GM18505 (cell line): ENCODE measurements at regions not wholly inside any gene's neighbourhood (a gene's known extent, or its start where the extent isn't known, plus 50 kb on each side); places are given as distances from the start of the nearest gene placed in this dataset.
"Not testable (repeated sequence)": the region's sequence is repeated elsewhere in the genome, so short reads cannot be mapped to it uniquely, and the experiment has no call there.

Experiments used
- ATAC-seq: cut with Tn5 transposase; IDR thresholded peaks from one replicate; pipeline ENCODE4 v1.9.1; 2021; ENCODE audit not compliant: unreplicated experiment
- POLR2A ChIP-seq: IDR thresholded peaks from 4 replicates; pipeline ENCODE4 v1.6.1; 2011; ENCODE audit warnings: borderline replicate concordance; ENCODE audit not compliant: insufficient read depth, insufficient read length; ENCODE audit errors: extremely low read depth

DNA sequence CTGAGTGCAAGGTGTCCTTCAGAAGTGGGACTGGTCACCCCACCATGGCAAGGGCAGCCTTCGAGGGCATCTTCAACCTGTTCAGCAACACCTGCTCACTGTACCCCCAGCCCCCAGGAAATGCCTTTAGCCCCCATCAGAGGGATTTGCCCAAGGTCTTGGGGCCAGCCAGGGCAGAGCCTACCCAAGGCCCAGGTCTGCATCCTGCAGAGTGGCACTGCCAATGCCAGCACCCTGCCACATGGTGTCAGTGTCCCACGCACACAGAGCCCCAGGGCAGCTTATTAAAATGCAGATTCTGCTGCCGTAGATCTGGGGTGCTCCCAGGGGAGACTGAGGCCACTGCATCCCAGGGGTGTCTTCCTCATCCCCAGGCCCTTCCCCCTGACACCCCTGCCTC lies 106.2 kb upstream of the KCTD7 start:
- no peak for ATAC-seq
- no peak for TF ChIP-seq POLR2A

DNA sequence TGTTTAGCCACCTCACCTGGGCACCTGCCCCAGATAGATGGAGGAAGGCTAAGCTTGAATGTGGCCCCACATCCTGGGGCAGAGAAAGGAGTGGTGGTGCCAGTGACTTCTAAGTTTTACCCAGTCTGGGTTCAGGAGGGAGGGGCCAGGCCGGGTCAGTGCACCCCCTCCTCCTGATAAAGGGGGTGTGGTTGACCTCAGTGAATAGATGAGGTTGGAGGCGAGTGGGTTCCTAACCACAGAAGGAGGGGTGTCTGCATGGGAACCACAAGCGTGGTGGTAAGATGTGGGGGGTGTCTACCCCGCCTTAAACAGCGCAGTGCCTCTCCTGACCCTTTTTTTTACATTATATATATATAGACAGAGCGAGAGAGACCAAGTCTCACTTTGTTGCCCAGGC lies 105.3 kb upstream of the KCTD7 start:
- ATAC-seq, result no peak
- TF ChIP-seq POLR2A, result no peak

DNA sequence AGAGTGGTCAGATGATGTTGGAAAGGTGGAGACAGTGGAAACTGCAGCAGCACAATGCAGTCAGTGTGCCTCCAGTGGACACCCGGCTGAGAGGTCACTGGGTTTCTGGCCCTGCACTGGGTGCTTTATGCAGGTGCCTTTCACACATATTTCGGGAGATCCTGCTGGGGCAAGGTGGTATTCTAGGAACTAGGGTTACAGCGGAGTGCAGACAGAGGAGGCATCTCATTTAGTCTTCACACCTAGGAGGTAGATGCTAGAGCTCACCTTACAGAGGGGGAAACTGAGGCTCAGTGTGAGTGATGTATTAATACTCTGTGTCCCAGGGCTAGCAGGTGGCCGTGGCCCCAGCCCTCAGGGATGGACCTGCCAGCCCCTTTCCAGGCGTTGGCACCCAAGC lies 103.9 kb upstream of the KCTD7 start:
- ATAC-seq, result no peak
- no peak for TF ChIP-seq POLR2A

DNA sequence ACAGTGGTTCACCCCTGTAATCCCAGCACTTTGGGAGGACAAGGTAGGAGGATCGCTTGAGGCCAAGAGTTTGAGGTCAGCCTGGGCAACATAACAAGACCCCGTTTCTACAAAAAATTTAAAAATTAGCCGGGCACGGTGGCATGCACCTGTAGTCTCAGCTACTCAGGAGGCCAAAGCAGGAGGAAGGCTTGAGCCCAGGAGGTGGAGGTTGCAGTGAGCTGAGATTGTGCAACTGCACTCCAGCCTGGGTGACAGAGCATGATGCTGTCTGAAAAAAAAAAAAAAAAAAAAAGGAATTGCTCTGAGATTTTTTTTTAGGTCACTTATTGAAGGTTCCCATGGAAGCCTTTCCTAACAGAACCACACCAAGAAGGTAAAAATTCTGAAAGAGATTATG lies 101.9 kb upstream of the KCTD7 start:
- ATAC-seq, result not testable (repeated sequence)

DNA sequence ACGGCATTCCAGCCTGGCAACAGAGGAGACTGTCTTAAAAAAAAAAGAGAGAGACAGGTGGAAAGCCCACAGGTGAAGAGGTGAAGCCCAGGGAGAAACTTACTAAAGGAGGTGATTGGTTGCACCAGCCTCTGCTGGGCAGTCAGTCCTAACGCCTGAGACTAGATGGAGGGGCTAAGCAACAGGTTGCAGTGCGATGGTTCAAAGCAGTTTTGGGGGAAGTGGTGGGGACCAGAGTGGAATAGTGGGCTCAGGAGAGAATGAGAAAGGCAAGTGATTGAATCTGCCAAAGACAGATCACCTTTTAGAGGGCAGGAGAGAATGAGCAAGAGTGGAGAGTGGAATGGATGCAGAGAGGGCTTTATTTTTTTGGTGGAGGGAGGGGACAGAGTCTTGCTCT lies 100.0 kb upstream of the KCTD7 start:
- no peak for TF ChIP-seq POLR2A
- no peak for ATAC-seq

DNA sequence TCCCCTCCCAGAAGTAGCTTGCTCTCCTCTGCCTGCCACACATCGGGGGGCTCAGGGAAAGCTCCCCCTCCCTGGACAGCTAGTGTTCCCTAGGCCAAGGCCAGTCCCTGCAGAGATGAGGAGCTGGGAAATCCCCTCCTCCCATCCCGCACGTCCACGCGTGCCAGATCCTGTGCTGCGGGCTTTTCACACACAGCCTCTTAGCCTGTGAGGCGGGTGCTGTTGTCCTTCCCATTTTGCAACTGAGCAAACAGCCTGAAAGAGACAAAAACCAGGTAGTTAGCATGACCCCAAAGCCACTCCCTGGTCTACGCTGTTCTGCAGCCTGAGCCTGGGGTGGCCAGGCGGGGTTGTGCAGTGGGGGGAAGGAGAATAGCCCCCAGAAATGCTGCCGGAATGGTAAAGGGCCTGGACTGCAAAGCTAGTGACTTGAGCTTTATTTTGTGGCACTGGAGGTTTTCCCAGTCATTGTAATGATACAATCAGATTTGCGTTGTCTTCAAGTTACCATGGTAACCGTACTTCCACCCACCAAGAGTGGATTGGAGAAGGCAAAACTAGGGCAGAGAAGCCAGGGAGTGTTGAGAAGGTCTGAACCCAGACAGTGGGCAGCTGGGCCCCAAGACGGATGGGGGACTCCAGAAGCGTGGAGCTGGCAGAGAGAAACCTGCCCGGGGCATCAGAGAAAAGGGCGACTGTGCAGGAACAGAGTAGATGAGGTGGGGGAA lies 98.6 kb upstream of the KCTD7 start:
- no peak for ATAC-seq

DNA sequence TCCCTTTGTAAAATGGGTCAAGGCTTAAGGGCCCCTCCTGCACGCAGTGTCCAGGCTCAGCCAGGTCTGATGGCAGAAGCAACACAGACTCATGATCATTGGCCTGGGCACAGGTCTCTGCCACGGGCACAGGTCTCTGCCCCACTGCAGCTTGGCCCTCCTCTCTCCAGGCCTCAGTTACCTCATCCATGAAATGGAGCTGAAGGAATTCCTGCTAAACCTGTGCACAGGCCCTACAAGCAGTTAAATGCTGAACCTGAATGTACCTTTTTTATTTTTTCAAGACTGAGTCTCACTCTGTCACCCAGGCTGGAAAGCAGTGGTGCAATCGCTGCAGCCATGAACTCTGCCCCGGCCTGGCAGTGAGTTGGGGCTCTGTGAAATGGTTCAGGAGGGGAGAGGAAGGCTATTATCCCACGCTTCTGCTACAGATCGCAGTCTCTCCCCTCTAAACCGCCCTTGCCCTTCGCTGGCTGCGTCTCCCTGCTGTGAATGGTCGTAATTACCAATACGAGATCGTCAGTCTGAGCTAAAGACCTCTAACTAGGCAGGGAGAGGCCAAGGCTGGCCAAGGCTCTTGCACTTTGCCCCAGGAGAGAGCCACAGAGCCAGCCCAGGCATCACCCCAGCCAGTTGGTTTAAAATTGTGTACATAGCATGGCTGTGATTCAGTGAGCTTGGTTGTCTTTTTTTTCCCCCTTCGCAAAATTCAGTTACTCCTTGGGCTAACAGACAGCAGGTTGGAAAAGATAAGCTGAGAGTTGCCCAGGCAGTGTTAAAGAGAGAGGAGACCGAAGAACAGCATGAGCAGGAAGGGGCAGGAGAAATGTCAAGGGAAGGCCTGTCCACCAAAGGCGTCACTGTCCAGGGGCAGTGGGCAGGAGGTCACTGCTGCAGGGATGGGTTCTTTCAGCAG lies 93.0 kb upstream of the KCTD7 start:
- no peak for TF ChIP-seq POLR2A
- no peak for ATAC-seq

More for the DNA sequence above, 98.6 kb upstream of the KCTD7 start:
- TF ChIP-seq POLR2A, result no peak

DNA sequence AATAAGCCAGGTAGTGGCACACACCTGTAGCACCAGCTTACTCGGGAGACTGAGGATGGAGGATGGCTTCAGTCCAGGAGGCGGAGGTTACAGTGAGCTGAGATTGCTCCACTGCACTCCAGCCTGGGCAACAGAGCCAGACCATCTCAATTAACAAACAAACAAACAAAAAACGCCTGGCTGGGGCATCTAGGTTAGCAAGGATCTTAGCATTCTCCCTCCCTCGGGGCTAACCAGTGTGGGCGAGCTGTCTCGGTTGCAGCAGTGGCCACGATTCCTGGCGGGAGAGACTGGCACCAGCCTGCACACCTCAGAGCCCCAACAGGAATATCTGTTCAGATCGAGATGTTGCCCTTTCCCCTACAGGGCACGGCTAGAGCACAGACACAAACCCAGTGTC lies 91.3 kb upstream of the KCTD7 start:
- ATAC-seq, result no peak

DNA sequence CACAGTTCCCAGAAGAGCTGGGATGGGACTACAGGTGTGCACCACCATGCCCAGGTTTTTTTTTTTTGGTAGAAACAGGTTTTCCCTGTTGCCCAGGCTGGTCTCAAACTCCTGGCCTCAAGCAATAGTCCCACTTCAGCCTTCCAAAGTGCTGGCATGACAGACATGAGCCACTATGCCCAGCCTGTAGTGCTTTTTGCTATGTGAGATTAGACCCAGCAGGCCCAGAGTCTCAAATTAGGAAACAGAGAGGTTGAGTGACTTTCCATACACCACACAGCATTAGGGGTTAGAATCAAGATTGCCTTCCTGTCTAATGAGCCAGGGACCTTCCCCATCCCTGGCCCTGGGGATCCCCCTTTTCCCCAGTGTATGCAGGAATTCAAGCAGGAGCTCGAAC lies 90.8 kb upstream of the KCTD7 start:
- ATAC-seq, result no peak
- no peak for TF ChIP-seq POLR2A

More for the DNA sequence above, 91.3 kb upstream of the KCTD7 start:
- TF ChIP-seq POLR2A, result no peak

DNA sequence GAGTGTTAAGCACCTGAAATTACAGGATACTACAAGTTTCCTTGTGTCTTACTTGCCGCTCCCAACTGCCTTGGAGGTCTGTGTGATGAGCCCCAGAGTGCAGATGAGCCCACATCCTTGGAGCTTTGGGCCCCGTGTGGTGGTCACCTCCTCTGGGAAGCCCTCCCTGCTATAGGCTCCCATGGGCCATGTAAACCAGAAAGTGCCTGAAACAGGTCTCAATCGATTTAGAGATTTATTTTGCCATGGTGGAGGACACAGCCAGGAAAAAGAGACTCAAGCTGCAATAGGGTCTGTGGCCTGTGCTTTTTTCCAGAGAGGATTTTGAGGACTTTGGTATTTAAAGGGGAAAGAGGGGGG lies 89.4 kb upstream of the KCTD7 start:
- no peak for ATAC-seq
- TF ChIP-seq POLR2A, result no peak

DNA sequence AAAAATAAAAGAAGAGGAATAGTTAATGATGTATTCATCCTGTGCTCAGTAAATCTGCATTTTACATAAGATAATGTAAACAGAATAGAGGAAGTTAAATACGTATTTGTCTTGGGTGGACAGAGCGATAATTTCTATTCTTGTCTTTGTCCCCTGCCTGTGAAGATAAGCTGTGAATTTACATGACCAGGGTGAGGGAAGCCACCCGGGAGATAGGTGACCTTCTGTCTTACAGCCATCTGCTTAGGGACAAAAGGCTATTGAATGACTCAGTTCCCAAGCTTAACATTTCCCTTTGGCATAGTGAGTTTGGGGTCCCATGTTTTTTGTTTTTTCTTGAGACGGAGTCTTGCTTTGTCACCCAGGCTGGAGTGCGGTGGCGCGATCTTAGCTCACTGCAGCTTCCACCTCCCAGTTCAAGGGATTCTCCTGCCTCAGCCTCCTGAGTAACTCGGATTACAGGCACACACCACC lies 88.7 kb upstream of the KCTD7 start:
- TF ChIP-seq POLR2A, result no peak
- ATAC-seq, result no peak

DNA sequence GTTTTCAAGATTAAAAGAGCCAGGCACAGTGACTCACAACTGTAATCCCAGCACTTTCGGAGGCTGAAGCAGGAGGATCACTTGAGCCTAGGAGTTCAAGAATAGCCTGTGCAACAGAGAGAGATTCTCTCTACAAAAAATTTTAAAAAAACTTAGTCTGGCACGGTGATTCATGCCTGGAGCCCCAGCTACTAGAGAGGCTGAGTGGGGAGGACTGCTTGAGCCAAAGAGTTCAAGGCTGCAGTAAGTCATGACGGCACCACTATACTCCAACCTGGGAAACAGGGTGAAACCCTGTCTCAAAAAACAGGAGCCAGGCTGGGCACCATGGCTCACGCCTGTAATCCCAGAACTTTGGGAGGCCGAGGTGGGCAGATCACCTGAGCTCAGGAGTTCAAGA lies 86.6 kb upstream of the KCTD7 start:
- TF ChIP-seq POLR2A, result no peak
- no peak for ATAC-seq

DNA sequence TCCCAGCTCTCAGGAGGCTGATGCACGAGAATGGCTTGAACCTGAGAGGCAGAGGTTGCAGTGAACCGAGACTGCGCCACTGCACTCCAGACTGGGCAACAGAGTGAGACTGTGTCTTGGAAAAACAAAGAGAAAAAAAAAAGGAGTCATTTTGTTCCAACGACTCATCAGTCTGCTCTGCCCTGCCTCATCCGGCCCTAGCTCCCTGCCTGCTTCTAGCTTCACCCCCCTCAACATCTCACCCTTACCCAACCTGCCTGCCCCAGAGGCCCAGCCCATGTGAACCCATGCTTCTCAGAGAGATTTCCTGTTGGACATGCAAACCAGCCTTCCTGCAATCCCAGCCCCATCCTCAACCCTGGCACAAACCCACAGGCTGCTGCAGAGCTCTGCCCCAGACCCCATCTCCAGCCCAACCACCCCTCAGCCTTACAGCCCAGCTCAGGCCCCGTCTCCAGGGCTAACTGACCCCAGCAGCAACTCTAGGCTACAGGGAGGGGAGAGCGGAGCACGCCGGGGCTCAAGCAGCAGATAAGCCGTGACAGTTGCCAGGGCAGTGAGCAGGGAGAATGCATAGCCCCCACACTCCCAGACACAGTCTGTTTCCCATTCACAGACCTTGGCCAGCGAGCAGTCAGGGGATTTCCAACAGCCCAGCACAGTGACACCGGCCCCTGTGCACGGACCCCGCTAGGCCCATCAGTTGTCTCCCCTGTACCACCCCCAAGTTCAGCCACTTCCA lies 86.0 kb upstream of the KCTD7 start:
- TF ChIP-seq POLR2A, result no peak
- ATAC-seq, result no peak

DNA sequence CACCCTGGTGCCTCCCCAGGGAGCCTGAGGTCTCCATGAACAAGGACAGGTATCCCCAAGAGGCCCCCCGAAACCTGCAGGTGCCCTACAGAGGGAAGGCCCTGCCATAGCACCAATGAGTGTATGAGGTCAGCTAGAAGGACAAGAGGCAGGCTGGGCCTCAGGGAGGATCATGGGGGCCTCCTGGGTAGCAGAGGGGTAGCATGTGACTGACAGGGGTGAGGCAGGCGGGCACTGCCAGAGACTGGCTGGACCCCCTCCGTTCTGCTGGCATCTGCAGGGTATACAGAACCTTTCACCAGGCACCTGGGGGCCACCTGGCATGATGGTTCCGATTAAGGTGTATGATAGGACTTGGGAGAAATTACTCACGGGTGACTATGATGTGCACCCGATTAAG lies 79.2 kb upstream of the KCTD7 start:
- no peak for TF ChIP-seq POLR2A
- ATAC-seq, result no peak

DNA sequence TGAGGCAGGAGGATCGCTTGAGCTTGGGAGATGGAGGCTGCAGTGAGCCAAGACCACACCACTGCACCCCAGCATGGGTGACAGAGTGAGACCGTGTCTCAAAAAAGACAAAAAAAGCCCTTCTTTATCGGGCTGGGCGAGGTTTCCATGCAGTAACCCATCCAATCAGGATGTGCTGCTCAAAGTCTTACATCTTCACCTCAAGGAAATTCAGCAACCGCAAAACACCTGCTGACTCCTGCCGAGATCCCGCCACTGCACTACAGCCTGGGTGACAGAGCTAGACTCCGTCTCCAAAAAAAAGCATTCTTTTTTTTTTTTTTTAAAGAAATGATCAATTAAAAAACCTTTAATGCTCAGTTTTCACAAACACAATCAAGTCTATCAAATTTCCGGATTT lies 75.7 kb upstream of the KCTD7 start:
- ATAC-seq, result no peak
- no peak for TF ChIP-seq POLR2A

DNA sequence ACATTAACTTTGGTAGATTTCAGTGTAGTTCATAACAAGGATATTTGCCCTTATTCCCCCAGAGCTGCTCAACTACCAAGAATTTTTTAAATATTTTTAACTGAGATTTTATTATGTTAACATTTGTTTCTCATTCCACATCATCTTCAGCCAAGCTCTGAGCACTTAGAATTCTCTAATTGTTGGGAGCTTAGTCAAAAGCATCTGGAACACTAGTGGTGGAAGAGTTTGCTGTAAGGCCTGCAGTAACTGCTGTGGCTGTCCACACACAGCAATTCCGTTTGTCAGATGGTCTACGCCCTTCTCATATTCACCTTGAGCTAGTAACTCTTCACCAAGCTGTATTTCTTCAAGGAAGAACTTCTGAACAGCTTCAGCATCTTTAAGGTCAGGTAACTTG lies 75.0 kb upstream of the KCTD7 start:
- ATAC-seq, result not testable (repeated sequence)

DNA sequence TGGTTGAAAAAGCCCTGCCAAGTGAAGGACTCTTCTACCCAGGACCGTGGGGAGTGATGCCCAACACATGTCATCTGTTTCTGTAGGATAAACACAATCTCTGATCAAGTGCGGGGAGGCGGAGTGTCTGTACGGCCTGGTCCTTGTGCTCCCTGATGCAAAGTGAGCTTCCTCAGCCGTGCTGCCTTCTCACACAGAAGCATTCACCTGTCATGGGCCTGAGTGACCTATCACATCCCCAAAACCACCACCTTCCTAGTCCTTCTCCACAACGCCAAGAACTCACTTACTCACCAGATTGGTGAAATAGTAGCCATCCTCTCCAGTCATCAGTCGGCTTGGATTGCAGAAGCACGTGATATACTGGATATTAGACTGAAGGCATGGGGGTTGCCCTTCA lies 74.4 kb upstream of the KCTD7 start:
- ATAC-seq, result not testable (repeated sequence)

DNA sequence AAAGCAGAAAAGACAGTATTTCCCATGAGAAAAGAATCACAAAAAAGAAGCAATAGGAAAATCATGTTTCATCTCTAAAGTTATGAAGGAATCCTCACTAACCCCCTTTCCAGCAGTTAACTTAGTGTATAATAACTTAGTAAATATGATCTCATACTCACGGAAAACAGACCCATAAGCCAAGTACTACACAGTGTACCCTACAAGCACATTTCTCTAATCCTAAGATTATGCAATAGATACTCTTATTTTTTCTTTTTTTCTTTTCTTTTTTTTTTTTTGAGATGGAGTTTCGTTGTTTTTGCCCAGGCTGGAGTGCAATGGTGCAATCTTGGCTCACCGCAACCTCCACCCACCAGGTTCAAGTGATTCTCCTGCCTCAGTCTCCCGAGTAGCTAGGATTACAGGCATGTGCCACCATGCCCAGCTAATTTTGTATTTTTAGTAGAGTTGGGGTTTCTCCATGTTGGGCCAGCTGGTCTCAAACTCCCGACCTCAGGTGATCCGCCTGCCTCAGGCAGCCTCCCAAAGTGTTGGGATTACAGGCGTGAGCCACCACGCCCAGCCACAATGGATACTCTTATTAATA lies 73.7 kb upstream of the KCTD7 start:
- not testable (repeated sequence) for ATAC-seq
